Heart left ventricle (tissue), 13 donors: ENCODE measurements at regions not wholly inside any gene's neighbourhood (a gene's known extent, or its start where the extent isn't known, plus 50 kb on each side); places are given as distances from the start of the nearest gene placed in this dataset.

Experiments
- POLR2A ChIP-seq, 2 donors: fragments of 450-650 bp; IDR thresholded peaks; one replicate each; pipeline ENCODE4 v1.6.1; 2017; ENCODE audit warnings: antibody characterized with exemption in 2 of 2, mild to moderate bottlenecking in 2 of 2, moderate library complexity in 2 of 2
- TF ChIP-seq, protein P1 (sequence below), 12 donors: fragments of 200-600 bp; sonication (generic) in 4 of 12; IDR thresholded peaks; one replicate each; pipeline versions ENCODE4 v1.5.0 to v1.8.0; 2018 to 2022; ENCODE audit warnings: antibody characterized with exemption in 12 of 12, mild to moderate bottlenecking in 5 of 12
- donor health status: ischemic (EF 13 %, LVEDD 7.1; RV severe dilation, severe dysfunction).
- donor health status: DM: no; HTN: yes; CAD: no.
- donor health status: DM: no; HTN: no; CAD: no.
- donor health status: ischemic (EF 25% LVEDD 6.9; RV normal size, moderate dysfunction).
- donor health status: ischemic (EF 25% LVEDD 5.7; RV mildly dilated, moderate dysfunction).
- donor health status: ischemic (EF 35%, LVEDD 5.7; RV mildly dilated, moderate dysfunction).
- donor health status: nonischemic (EF 11% LVEDD 7.7; RV severe dilation, severe dysfunction).
- donor health status: DM: yes; HTN: yes; CAD: no.
- donor health status: PGD.
- donor health status: ischemic (EF 29% LVEDD 5.4; RV normal size, mild dysfunction).
- donor health status: nonischemic (EF 23%, LVEDD 6.1; RV moderate dilation, normal function).

DNA sequence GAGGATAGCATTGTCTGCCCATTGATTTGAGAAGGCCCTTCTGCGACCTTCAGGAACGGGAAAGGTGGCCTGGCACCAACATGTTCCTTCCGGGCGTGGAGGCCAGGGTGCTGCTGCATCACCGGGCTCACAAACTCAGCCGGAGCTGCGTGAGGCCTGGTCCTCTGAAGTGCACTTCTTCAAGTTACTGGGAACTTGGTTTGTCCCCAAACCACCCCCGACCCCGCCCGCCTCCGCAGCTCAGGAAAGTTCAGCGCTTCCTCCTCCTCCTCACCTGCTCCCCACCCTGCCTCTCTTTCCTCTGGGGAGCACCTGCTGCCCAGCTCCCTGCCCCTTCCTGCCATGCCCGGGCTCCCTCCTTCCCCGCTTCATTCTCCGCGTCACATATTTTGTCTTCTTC is 116.0 kb upstream of the LRPAP1 start:
- no peak for TF ChIP-seq POLR2A (IDR thresholded peaks at IDR 0.05)
- TF ChIP-seq, protein P1, sequence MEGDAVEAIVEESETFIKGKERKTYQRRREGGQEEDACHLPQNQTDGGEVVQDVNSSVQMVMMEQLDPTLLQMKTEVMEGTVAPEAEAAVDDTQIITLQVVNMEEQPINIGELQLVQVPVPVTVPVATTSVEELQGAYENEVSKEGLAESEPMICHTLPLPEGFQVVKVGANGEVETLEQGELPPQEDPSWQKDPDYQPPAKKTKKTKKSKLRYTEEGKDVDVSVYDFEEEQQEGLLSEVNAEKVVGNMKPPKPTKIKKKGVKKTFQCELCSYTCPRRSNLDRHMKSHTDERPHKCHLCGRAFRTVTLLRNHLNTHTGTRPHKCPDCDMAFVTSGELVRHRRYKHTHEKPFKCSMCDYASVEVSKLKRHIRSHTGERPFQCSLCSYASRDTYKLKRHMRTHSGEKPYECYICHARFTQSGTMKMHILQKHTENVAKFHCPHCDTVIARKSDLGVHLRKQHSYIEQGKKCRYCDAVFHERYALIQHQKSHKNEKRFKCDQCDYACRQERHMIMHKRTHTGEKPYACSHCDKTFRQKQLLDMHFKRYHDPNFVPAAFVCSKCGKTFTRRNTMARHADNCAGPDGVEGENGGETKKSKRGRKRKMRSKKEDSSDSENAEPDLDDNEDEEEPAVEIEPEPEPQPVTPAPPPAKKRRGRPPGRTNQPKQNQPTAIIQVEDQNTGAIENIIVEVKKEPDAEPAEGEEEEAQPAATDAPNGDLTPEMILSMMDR (IDR thresholded peaks at IDR 0.05) = no peak
